Neuronal stem cell (in vitro differentiated cells): ENCODE measurements at regions not wholly inside any gene's neighbourhood (a gene's known extent, or its start where the extent isn't known, plus 50 kb on each side); places are given as distances from the start of the nearest gene placed in this dataset.

Experiments used
- DNase-seq: peaks from one replicate; pipeline ENCODE4 v3.0.0-alpha.2; 2013; ENCODE audit warnings: low spot score
- H2AFZ ChIP-seq: one replicate; pipeline ENCODE4 v1.6.1; 2013; ENCODE audit warnings: mild to moderate bottlenecking, low read length, inconsistent platforms
- H2AK5ac ChIP-seq: 2 replicates; pipeline ENCODE4 v1.6.1; 2013; ENCODE audit warnings: low read depth, mild to moderate bottlenecking, inconsistent platforms, low read length, moderate library complexity, mixed read lengths
- H2BK120ac ChIP-seq: 2 replicates; pipeline ENCODE4 v1.6.1; 2013; ENCODE audit warnings: low read depth, mild to moderate bottlenecking, inconsistent platforms, low read length, moderate library complexity, mixed read lengths
- H2BK12ac ChIP-seq: one replicate; pipeline ENCODE4 v1.6.1; 2013; ENCODE audit warnings: low read length, inconsistent platforms
- H2BK15ac ChIP-seq: 2 replicates; pipeline ENCODE4 v1.6.1; 2013; ENCODE audit warnings: mild to moderate bottlenecking, low read length, inconsistent platforms, mixed read lengths
- H2BK5ac ChIP-seq: one replicate; pipeline ENCODE4 v1.6.1; 2013; ENCODE audit warnings: inconsistent platforms, mild to moderate bottlenecking, low read length, moderate library complexity
- H3K14ac ChIP-seq: one replicate; pipeline ENCODE4 v1.6.1; 2013; ENCODE audit warnings: low read length, inconsistent platforms
- H3K18ac ChIP-seq: 2 replicates; pipeline ENCODE4 v1.6.1; 2013; ENCODE audit warnings: low read length, inconsistent platforms
- H3K23ac ChIP-seq: 2 replicates; pipeline ENCODE4 v1.6.1; 2013; ENCODE audit warnings: low read depth, mild to moderate bottlenecking, mixed read lengths, low read length, inconsistent platforms; ENCODE audit not compliant: poor library complexity
- H3K27ac ChIP-seq: replicated peaks from 3 replicates; pipeline ENCODE4 v1.5.1; 2013; ENCODE audit warnings: low read length, inconsistent platforms
- H3K27me3 ChIP-seq, 3 experiments: 2 replicates each; pipeline ENCODE4 v1.6.1; 2013; ENCODE audit warnings: low read length in 3 of 3, mild to moderate bottlenecking in 2 of 3, inconsistent platforms in 1 of 3, low read depth in 1 of 3, mixed read lengths in 1 of 3, moderate library complexity in 1 of 3; ENCODE audit not compliant: control insufficient read depth in 3 of 3, insufficient read depth in 3 of 3
- H3K36me3 ChIP-seq, 2 donors: replicated peaks in 1 of 2; 2 replicates each; pipeline ENCODE4 v1.6.1; 2013; ENCODE audit warnings: low read length in 2 of 2; ENCODE audit not compliant: control insufficient read depth in 2 of 2, insufficient read depth in 2 of 2
- H3K4ac ChIP-seq: 2 replicates; pipeline ENCODE4 v1.6.1; 2013; ENCODE audit warnings: inconsistent platforms, mild to moderate bottlenecking, low read length, moderate library complexity
- H3K4me1 ChIP-seq, 2 donors: 1 replicate in 1 of 2; 2 replicates in 1 of 2; pipeline ENCODE4 v1.6.1; 2013; ENCODE audit warnings: low read length in 2 of 2, low read depth in 1 of 2; ENCODE audit not compliant: control insufficient read depth in 2 of 2, insufficient read depth in 1 of 2
- H3K4me2 ChIP-seq: one replicate; pipeline ENCODE4 v1.6.1; 2013; ENCODE audit warnings: mild to moderate bottlenecking, low read length, inconsistent platforms; ENCODE audit not compliant: insufficient read depth, poor library complexity, severe bottlenecking
- H3K4me3 ChIP-seq, 2 donors: 2 replicates each; pipeline ENCODE4 v1.5.1; 2013; ENCODE audit warnings: low read length in 2 of 2, mild to moderate bottlenecking in 2 of 2, inconsistent platforms in 1 of 2, moderate library complexity in 1 of 2
- H3K79me1 ChIP-seq: one replicate; pipeline ENCODE4 v1.6.1; 2013; ENCODE audit warnings: low read depth, mild to moderate bottlenecking, inconsistent platforms, low read length, moderate library complexity
- H3K9ac ChIP-seq: one replicate; pipeline ENCODE4 v1.6.1; 2013; ENCODE audit warnings: mild to moderate bottlenecking, low read depth, low read length, inconsistent platforms; ENCODE audit not compliant: poor library complexity
- H3K9me3 ChIP-seq, 2 donors: replicated peaks in 1 of 2; 2 replicates each; pipeline versions ENCODE3 to v1.6.1; 2013; ENCODE audit warnings: low read length in 2 of 2, mild to moderate bottlenecking in 2 of 2, inconsistent platforms in 1 of 2, low read depth in 1 of 2, mixed read lengths in 1 of 2, moderate library complexity in 1 of 2; ENCODE audit not compliant: control insufficient read depth in 2 of 2, insufficient read depth in 1 of 2
- H4K8ac ChIP-seq: one replicate; pipeline ENCODE4 v1.6.1; 2013; ENCODE audit warnings: low read depth, mild to moderate bottlenecking, inconsistent platforms, low read length, moderate library complexity
- H4K91ac ChIP-seq: one replicate; pipeline ENCODE4 v1.6.1; 2013; ENCODE audit warnings: low read length, low read depth, mild to moderate bottlenecking, inconsistent platforms; ENCODE audit not compliant: poor library complexity
- WGBS, 2 donors: extraction: QIAGEN DNeasy Blood & Tissue Kit; methylation state at CpG; one replicate each; pipeline ENCODE4 v1.1.7; 2013; ENCODE audit warnings: missing lambda C conversion rate in 2 of 2, mixed read lengths in 1 of 2; ENCODE audit not compliant: insufficient read length in 2 of 2, insufficient replicate concordance in 1 of 2; ENCODE audit errors: extremely low coverage in 2 of 2; 5-methylcytosine and 5-hydroxymethylcytosine counted together

DNA sequence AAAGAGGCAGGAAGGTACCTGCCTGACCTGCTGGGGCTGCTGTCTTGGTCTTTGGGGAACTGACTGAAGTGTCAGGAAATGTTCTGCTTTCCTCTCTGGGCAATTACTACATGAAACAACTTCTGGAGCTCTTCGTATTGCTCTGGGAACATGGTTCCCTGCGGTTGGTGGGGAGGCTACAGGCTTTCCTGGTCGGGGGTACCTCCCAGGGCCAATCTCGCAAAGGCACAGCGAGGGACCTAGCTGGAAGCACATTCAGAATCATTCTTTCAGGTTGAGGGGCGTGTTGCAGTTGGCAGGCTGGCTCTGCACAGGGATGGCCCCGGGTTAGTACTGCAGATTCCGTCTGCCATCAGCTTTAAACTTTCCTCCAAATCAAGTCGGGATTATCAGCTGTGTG is 88.9 kb upstream of the RANBP3L start:
- H2BK5ac ChIP-seq, result no peak overlapping the region
- WGBS, 2 donors, result no CpG with 5 or more reads among the region's 9 CpGs
- no peak overlapping the region for H2BK12ac ChIP-seq
- H3K9me3 ChIP-seq, result no peaks in the 10 kb centered on the region
- peaks cover 0 to 2% of the 10 kb centered on the region in 2 donors for H3K4me1 ChIP-seq
- H4K91ac ChIP-seq, result no peak overlapping the region
- H3K18ac ChIP-seq, result no peak overlapping the region
- no peak overlapping the region for H2BK120ac ChIP-seq
- H3K23ac ChIP-seq, result no peak overlapping the region
- no peak overlapping the region for H2BK15ac ChIP-seq
- peaks cover 0 to 6% (median 0%) of the 10 kb centered on the region in 3 experiments for H3K27me3 ChIP-seq
- no peak overlapping the region for H4K8ac ChIP-seq
- H2AK5ac ChIP-seq, result no peak overlapping the region
- peak overlapping the region; percentile 29 for H2AFZ ChIP-seq
- H3K4me2 ChIP-seq, result no peak overlapping the region
- DNase-seq, result no peak
- no peak overlapping the region for H3K4me3 ChIP-seq
- H3K9ac ChIP-seq, result no peak overlapping the region
- no peak overlapping the region for H3K27ac ChIP-seq
- no peak overlapping the region for H3K14ac ChIP-seq
- H3K36me3 ChIP-seq, result no peaks in the 10 kb centered on the region
- no peak overlapping the region for H3K4ac ChIP-seq
- no peaks in the 10 kb centered on the region for H3K79me1 ChIP-seq

DNA sequence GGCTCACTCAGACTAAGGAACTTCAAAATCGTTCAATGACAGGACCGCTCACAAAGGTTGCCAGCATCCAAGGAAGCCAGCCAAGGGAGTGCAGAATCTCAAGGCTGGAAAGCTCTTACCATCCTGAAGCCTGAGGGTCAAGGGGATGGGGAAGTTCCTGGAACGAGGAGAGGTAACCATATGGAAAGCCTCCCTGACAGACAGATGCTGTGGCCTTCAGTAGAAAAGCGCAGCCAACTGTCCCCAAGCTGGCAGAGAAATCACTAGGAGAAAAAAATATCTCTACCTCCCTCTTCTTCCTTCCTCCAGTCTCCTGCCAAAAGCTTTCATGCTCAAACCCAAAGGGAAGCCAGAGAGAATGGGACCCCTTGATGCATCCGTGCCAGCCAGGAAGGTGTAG is 90.5 kb upstream of the RANBP3L start:
- Histone ChIP-seq H3K27ac (no peak overlapping the region), H3K14ac (no peak overlapping the region), H3K4me3 (no peak overlapping the region), H3K27me3 (peaks cover 0 to 6% (median 0%) of the 10 kb centered on the region in 3 experiments), H3K36me3 (no peaks in the 10 kb centered on the region), H3K4ac (no peak overlapping the region), H3K4me1 (peaks cover 0 to 2% of the 10 kb centered on the region in 2 donors), H3K9ac (no peak overlapping the region), H3K79me1 (no peaks in the 10 kb centered on the region), H4K91ac (no peak overlapping the region), H3K9me3 (no peaks in the 10 kb centered on the region), H2BK120ac (no peak overlapping the region), H2BK5ac (no peak overlapping the region), H2BK12ac (no peak overlapping the region), H4K8ac (no peak overlapping the region), H2BK15ac (no peak overlapping the region), H3K18ac (no peak overlapping the region), H2AK5ac (no peak overlapping the region), H2AFZ (no peak overlapping the region), H3K23ac (no peak overlapping the region), H3K4me2 (no peak overlapping the region)
- no CpG with 5 or more reads among the region's 5 CpGs for WGBS, 2 donors
- DNase-seq, result no peak

DNA sequence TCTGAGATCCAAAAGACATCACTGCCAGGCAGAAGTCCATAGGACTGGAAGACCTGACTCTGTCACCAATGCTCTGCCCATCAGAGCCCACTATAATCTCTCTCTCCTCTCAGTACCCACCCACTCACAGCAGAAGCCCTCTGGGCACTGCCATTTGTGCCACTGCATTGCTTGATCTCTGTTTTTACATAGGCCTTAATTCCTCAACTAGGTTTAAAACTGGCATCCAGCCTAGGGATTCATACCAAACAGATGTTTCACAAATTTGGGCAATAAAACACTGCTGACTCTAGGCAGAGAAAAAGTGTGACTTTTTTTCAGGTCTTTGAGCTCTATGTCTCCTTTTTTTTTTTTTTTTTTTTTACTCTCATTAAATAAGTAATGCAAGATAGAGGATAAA is 91.1 kb upstream of the RANBP3L start:
- Histone ChIP-seq H2AK5ac (no peak overlapping the region), H3K14ac (no peak overlapping the region), H3K4me3 (no peak overlapping the region), H3K23ac (no peak overlapping the region), H2BK5ac (no peak overlapping the region), H3K27ac (no peak overlapping the region), H3K36me3 (no peaks in the 10 kb centered on the region), H3K79me1 (no peaks in the 10 kb centered on the region), H3K4ac (no peak overlapping the region), H4K91ac (no peak overlapping the region), H2BK120ac (no peak overlapping the region), H4K8ac (no peak overlapping the region), H3K4me1 (peaks cover 0 to 3% of the 10 kb centered on the region in 2 donors), H3K9me3 (no peaks in the 10 kb centered on the region), H2AFZ (no peak overlapping the region), H3K4me2 (no peak overlapping the region), H3K27me3 (peaks cover 0 to 6% (median 0%) of the 10 kb centered on the region in 3 experiments), H2BK12ac (no peak overlapping the region), H3K18ac (no peak overlapping the region), H2BK15ac (no peak overlapping the region), H3K9ac (no peak overlapping the region)
- DNase-seq, result no peak

DNA sequence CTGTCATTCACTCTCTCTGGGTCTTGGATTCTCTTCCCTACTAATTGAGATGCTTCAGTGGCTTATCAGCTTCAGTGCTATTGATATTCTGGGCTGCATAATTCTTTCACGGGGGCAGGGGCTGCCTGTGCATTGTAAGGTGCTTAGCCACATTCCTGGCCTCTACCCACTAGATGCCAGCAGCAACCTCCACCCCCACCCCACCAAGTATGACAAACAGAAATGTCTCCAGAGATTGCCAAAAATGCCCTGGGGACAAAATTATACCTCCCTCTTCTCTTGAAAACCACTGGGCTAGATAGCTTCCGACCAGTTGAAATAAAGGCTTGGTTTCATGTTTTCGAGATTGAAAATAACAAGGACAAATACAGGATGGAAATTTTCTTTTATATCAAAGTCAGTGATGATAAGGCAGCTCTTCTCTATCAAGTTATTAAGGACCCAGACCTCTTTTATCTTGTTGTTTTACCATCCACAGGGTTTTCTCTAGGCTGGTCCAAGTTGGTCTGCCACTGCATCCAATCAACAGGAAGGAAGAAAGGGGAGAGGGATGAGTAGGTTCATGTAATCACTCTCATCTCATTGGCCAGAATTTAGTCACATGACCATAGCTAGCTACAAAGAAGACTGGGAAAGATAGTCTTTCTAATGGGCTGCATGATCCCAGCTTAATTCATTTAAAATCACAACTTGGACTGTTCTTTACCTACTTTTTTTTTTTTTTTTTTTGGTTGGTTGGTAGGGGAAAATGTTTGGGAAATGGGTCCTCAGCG is 92.1 kb upstream of the RANBP3L start:
- H2BK12ac ChIP-seq, result no peak overlapping the region
- no peaks in the 10 kb centered on the region for H3K9me3 ChIP-seq
- H3K27me3 ChIP-seq, result peaks cover 0 to 6% (median 0%) of the 10 kb centered on the region in 3 experiments
- H2AK5ac ChIP-seq, result no peak overlapping the region
- no peak overlapping the region for H2BK5ac ChIP-seq
- H3K23ac ChIP-seq, result no peak overlapping the region
- no peak overlapping the region for H3K18ac ChIP-seq
- peaks cover 0 to 3% of the 10 kb centered on the region in 2 donors for H3K4me1 ChIP-seq
- H3K79me1 ChIP-seq, result no peaks in the 10 kb centered on the region
- no peak overlapping the region for H3K4me3 ChIP-seq
- no CpG with 5 or more reads among the region's 4 CpGs for WGBS, 2 donors
- no peak overlapping the region for H3K14ac ChIP-seq
- H4K91ac ChIP-seq, result no peak overlapping the region
- peak overlapping the region; percentile 8 for H3K4ac ChIP-seq
- H2AFZ ChIP-seq, result peak overlapping the region; percentile 30
- H3K9ac ChIP-seq, result no peak overlapping the region
- no peak overlapping the region for H3K27ac ChIP-seq
- no peak for DNase-seq
- H2BK15ac ChIP-seq, result no peak overlapping the region
- H2BK120ac ChIP-seq, result no peak overlapping the region
- no peak overlapping the region for H3K4me2 ChIP-seq
- H3K36me3 ChIP-seq, result no peaks in the 10 kb centered on the region
- H4K8ac ChIP-seq, result no peak overlapping the region
